ENCODE measurements at regions not wholly inside any gene's neighbourhood (a gene's known extent, or its start where the extent isn't known, plus 50 kb on each side); places are given as distances from the start of the nearest gene placed in this dataset.
"Not testable (repeated sequence)": the region's sequence is repeated elsewhere in the genome, so short reads cannot be mapped to it uniquely, and the experiment has no call there.

DNA sequence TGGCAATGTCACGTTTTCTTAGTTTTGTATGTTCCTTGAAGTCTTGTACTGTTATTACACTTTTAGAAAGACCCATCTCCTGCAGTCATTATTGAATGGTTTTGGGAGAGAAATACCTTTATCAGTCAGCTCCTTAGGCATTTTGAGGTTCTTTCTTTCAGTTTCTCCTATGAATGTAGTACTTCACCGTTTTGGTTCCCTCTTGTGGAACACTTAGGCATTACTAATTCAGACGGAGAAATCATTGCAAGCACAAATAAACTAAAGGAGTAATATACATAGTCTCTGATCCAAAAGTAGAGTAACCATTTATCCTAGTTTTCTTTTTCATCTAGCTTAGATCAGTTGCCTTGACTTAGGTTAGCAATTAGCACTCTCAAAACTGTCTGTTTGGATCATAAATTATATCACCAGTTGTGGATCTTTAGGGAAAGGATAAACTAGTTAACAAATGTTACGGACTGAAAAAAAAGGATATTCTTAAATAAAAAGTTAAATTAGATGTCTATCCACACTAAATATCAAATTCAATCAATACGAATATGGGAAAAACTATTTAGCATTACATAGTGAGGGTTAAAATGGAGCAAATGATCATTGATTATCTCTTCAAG lies 1538.3 kb upstream of the SEL1L start:
- no peak overlapping the region for H3K4me3 Mint-ChIP-seq
- H3K4me1 Mint-ChIP-seq (ENCODE audit: low read depth) = no peaks in the 10 kb centered on the region
- H3K9me3 Mint-ChIP-seq = peaks cover 15% of the 10 kb centered on the region
- no peaks in the 10 kb centered on the region for H3K36me3 Mint-ChIP-seq (ENCODE audit: low read depth)
- DNase-seq = no peak
- H3K27ac Mint-ChIP-seq = no peak overlapping the region
- H3K27me3 Mint-ChIP-seq (ENCODE audit: low read depth) = no peaks in the 10 kb centered on the region
- CTCF ChIA-PET = interaction anchor here (0.6 to 1.0 kb wide), 2 partner anchors 55 to 1081 kb away, joined by 3 to 6 read pairs; no protein-coding TSS in a partner anchor
- intact Hi-C loops (cut with micrococcal nuclease) = no loop called here

DNA sequence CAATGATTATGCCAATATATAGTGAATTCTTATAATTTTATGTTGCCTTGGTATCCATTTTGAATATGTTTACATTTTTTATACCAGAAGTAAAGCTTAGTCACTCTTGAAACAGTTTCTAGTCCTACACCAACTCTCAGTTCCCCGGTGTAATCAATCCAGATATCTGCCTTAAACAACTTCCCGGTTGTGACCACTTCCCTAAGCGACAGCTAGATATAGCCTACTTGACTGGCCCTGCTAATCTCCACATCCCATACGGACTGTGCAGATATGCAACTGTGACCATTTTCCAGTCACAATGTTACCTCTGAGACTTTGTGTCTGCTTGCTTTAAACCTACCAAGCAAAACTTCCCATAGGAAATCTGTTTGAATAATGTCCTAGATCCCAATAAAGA lies 1551.5 kb upstream of the SEL1L start:
- H3K27me3 Mint-ChIP-seq (ENCODE audit: low read depth) = no peaks in the 10 kb centered on the region
- H3K27ac Mint-ChIP-seq = no peak overlapping the region
- no peaks in the 10 kb centered on the region for H3K36me3 Mint-ChIP-seq (ENCODE audit: low read depth)
- DNase-seq = no peak
- H3K4me3 Mint-ChIP-seq = no peak overlapping the region
- H3K4me1 Mint-ChIP-seq (ENCODE audit: low read depth) = no peaks in the 10 kb centered on the region
- intact Hi-C loops (cut with micrococcal nuclease) = no loop called here
- H3K9me3 Mint-ChIP-seq = peaks cover 7% of the 10 kb centered on the region
- CTCF ChIA-PET = no interaction called here

DNA sequence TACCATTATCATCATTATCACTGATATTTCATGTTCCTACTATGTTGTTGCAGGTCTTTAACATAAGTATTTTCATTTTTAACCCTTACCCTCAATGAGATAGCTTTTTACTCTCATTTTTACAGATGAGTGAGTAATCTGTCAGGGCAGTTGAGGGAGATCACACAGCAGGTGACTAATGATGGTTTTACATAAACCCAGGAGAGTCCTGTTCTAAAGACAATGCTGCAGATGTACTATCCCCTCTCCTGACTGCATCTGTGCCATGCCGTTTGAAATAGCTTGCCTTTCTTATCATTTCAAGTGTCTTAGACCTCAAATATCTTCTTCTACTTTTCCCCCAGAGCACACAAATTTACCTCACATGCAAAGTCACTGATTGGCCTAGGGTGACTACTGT lies 1552.1 kb upstream of the SEL1L start:
- peaks cover 10% of the 10 kb centered on the region for H3K9me3 Mint-ChIP-seq
- H3K4me3 Mint-ChIP-seq = no peak overlapping the region
- CTCF ChIA-PET = no interaction called here
- no peak overlapping the region for H3K27ac Mint-ChIP-seq
- no peaks in the 10 kb centered on the region for H3K27me3 Mint-ChIP-seq (ENCODE audit: low read depth)
- no peaks in the 10 kb centered on the region for H3K36me3 Mint-ChIP-seq (ENCODE audit: low read depth)
- no peak for DNase-seq
- H3K4me1 Mint-ChIP-seq (ENCODE audit: low read depth) = no peaks in the 10 kb centered on the region
- intact Hi-C loops (cut with micrococcal nuclease) = no loop called here

DNA sequence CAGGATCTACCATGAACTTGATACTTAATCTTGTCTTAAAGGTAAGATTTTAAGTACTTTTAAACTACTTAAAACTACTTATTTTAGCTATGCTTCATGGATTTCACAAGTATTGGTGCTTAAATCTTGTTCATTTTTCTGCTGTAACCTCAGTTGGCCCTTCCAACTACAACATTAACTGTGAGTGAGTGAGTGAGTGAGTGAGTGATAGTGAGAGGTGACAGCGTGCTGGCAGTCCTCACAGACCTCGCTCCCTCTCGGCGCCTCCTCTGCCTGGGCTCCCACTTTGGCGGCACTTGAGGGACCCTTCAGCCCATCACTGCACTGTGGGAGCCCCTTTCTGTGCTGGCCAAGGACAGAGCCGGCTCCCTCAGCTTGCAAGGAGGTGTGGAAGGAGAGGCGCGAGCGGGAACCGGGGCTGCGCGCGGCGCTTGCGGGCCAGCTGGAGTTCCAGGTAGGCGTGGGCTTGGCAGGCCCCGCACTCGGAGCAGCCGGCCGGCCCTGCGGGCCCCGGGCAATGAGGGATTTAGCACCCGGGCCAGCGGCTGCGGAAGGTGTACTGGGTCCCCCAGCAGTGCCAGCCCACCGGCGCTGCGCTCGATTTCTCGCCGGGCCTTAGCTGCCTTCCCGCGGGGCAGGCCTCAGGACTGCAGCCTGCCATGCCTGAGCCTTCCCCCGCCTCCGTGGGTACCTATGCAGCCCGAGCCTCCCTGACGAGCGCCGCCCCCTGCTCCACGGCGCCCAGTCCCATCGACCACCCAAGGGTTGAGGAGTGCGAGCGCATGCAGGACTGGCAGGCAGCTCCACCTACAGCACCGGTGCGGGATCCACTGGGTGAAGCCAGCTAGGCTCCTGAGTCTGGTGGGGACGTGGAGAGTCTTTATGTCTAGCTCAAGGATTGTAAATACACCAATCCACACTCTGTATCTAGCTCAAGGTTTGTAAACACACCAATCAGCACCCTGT lies 1558.6 kb upstream of the SEL1L start:
- H3K36me3 Mint-ChIP-seq (ENCODE audit: low read depth); intact Hi-C loops (cut with micrococcal nuclease); CTCF ChIA-PET; H3K4me1 Mint-ChIP-seq (ENCODE audit: low read depth); H3K4me3 Mint-ChIP-seq; DNase-seq; H3K27me3 Mint-ChIP-seq (ENCODE audit: low read depth); H3K9me3 Mint-ChIP-seq; H3K27ac Mint-ChIP-seq: not testable (repeated sequence)

DNA sequence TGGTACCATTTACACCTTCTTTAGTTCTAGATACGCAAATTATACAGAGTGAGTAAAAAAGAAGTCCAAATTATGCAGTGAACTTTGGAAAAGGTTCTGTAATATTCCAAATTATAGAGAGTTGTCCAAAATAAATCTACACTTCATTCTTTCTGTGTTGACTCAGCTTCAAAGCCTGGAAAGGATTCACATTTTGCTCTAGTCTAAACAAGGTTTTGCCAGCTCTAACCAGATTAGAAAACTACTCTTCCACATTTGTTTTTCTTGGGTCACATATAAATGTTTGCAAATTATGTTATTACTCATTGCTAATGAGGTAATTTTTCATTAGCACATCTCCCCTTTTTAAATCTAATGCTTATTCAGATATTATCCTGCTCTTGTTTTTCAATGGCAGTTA lies 1562.4 kb upstream of the SEL1L start:
- Mint-ChIP-seq H3K27me3 (ENCODE audit: low read depth) (no peaks in the 10 kb centered on the region), H3K4me3 (no peak overlapping the region), H3K27ac (no peak overlapping the region), H3K36me3 (ENCODE audit: low read depth) (no peaks in the 10 kb centered on the region), H3K4me1 (ENCODE audit: low read depth) (no peaks in the 10 kb centered on the region), H3K9me3 (peaks cover 1% of the 10 kb centered on the region)
- no peak for DNase-seq
- intact Hi-C loops (cut with micrococcal nuclease) = no loop called here
- CTCF ChIA-PET = no interaction called here

- Mint-ChIP-seq H3K9me3 (peaks cover 10% of the 10 kb centered on the region), H3K4me1 (ENCODE audit: low read depth) (no peaks in the 10 kb centered on the region), H3K4me3 (no peak overlapping the region), H3K27ac (no peak overlapping the region), H3K36me3 (ENCODE audit: low read depth) (no peaks in the 10 kb centered on the region), H3K27me3 (ENCODE audit: low read depth) (no peaks in the 10 kb centered on the region)
- intact Hi-C loops (cut with micrococcal nuclease) = no loop called here
- CTCF ChIA-PET = no interaction called here
- no peak for DNase-seq
Measured at GRCh38 chr14:83101846-83102245, 1568.2 kb upstream of the SEL1L start.

GRCh38 chr14:83118029-83118428 lies 1584.4 kb upstream of the SEL1L start:
- no peak for DNase-seq
- no peaks in the 10 kb centered on the region for H3K4me1 Mint-ChIP-seq (ENCODE audit: low read depth)
- peaks cover 6% of the 10 kb centered on the region for H3K9me3 Mint-ChIP-seq
- H3K27ac Mint-ChIP-seq = no peak overlapping the region
- H3K4me3 Mint-ChIP-seq = no peak overlapping the region
- intact Hi-C loops (cut with micrococcal nuclease) = no loop called here
- H3K27me3 Mint-ChIP-seq (ENCODE audit: low read depth) = no peaks in the 10 kb centered on the region
- no peaks in the 10 kb centered on the region for H3K36me3 Mint-ChIP-seq (ENCODE audit: low read depth)
- CTCF ChIA-PET = no interaction called here

DNA sequence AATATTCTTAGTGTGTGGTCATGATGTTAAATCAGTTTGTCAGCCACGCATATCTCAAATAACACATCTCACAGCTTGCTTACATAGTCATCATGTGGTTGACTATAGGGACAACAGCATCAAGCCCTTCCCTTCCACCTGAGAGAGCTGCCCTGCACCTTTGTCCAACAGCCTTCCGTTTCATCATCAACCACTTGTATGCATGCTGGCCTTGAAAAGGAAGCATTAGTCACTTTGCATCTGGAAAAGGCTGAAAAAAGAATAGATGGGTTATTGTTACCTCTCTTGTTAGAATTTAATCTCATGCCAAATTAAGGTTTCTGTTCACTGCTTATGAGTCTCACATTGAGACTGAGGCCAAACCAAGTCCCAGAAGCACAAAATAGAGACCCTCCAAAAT lies 1586.5 kb upstream of the SEL1L start:
- no peak for DNase-seq
- Mint-ChIP-seq H3K9me3 (peaks cover 10% of the 10 kb centered on the region), H3K36me3 (ENCODE audit: low read depth) (no peaks in the 10 kb centered on the region), H3K27ac (no peak overlapping the region), H3K4me3 (no peak overlapping the region), H3K4me1 (ENCODE audit: low read depth) (no peaks in the 10 kb centered on the region), H3K27me3 (ENCODE audit: low read depth) (no peaks in the 10 kb centered on the region)
- CTCF ChIA-PET = no interaction called here
- intact Hi-C loops (cut with micrococcal nuclease) = no loop called here

- H3K27me3 Mint-ChIP-seq (ENCODE audit: low read depth) = no peaks in the 10 kb centered on the region
- H3K4me3 Mint-ChIP-seq = no peak overlapping the region
- intact Hi-C loops (cut with micrococcal nuclease) = no loop called here
- no peaks in the 10 kb centered on the region for H3K36me3 Mint-ChIP-seq (ENCODE audit: low read depth)
- CTCF ChIA-PET = interaction anchor here (1.0 kb wide), 1 partner anchor 54 kb away, joined by 3 read pairs; no protein-coding TSS in a partner anchor
- DNase-seq = no peak
- H3K9me3 Mint-ChIP-seq = peaks cover 13% of the 10 kb centered on the region
- no peaks in the 10 kb centered on the region for H3K4me1 Mint-ChIP-seq (ENCODE audit: low read depth)
- H3K27ac Mint-ChIP-seq = no peak overlapping the region
Measured at GRCh38 chr14:83126076-83126475, 1592.4 kb upstream of the SEL1L start.

- Mint-ChIP-seq H3K27me3 (ENCODE audit: low read depth) (no peaks in the 10 kb centered on the region), H3K27ac (no peak overlapping the region), H3K4me1 (ENCODE audit: low read depth) (no peaks in the 10 kb centered on the region), H3K9me3 (peaks cover 10% of the 10 kb centered on the region), H3K4me3 (no peak overlapping the region), H3K36me3 (ENCODE audit: low read depth) (no peaks in the 10 kb centered on the region)
- intact Hi-C loops (cut with micrococcal nuclease) = no loop called here
- CTCF ChIA-PET = no interaction called here
- DNase-seq = no peak
Measured at GRCh38 chr14:83128783-83129182, 1595.1 kb upstream of the SEL1L start.

- H3K4me3 Mint-ChIP-seq = no peak overlapping the region
- CTCF ChIA-PET = no interaction called here
- H3K36me3 Mint-ChIP-seq (ENCODE audit: low read depth) = no peaks in the 10 kb centered on the region
- no peaks in the 10 kb centered on the region for H3K27me3 Mint-ChIP-seq (ENCODE audit: low read depth)
- DNase-seq = no peak
- intact Hi-C loops (cut with micrococcal nuclease) = no loop called here
- no peaks in the 10 kb centered on the region for H3K4me1 Mint-ChIP-seq (ENCODE audit: low read depth)
- peaks cover 10% of the 10 kb centered on the region for H3K9me3 Mint-ChIP-seq
- H3K27ac Mint-ChIP-seq = no peak overlapping the region
Measured at GRCh38 chr14:83129496-83129895, 1595.8 kb upstream of the SEL1L start.

GRCh38 chr14:83133981-83134645 lies 1600.5 kb upstream of the SEL1L start:
- Mint-ChIP-seq H3K27ac (no peak overlapping the region), H3K27me3 (ENCODE audit: low read depth) (no peaks in the 10 kb centered on the region), H3K4me1 (ENCODE audit: low read depth) (no peaks in the 10 kb centered on the region), H3K9me3 (peaks cover 5% of the 10 kb centered on the region), H3K36me3 (ENCODE audit: low read depth) (no peaks in the 10 kb centered on the region), H3K4me3 (no peak overlapping the region)
- intact Hi-C loops (cut with micrococcal nuclease) = no loop called here
- DNase-seq = no peak
- CTCF ChIA-PET = no interaction called here

DNA sequence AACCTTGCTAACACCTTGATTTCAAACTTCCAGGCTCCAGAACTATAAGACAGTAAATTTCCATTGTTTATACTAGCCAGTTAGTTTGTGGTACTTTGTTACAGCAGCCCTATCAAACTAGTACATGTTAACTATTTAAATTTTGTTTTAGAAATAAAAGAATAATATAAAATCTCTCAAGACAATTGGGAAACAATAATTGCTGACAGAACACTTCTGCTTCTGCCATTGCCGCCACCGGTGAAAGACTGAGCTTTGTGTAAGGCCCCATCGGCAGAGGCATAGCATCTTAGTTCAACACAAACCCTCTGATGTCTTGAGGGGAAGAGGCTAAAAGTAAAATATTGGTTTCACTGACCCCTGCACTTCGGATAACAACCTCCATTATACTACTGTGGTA lies 1607.1 kb upstream of the SEL1L start:
- peaks cover 18% of the 10 kb centered on the region for H3K9me3 Mint-ChIP-seq
- intact Hi-C loops (cut with micrococcal nuclease) = no loop called here
- no peaks in the 10 kb centered on the region for H3K4me1 Mint-ChIP-seq (ENCODE audit: low read depth)
- CTCF ChIA-PET = no interaction called here
- DNase-seq = no peak
- H3K27me3 Mint-ChIP-seq (ENCODE audit: low read depth) = no peaks in the 10 kb centered on the region
- no peak overlapping the region for H3K4me3 Mint-ChIP-seq
- no peaks in the 10 kb centered on the region for H3K36me3 Mint-ChIP-seq (ENCODE audit: low read depth)
- H3K27ac Mint-ChIP-seq = no peak overlapping the region

Measured in activated naive CD4-positive, alpha-beta T cell treated with anti-CD3 and anti-CD28 coated beads for 36 hours (primary cell).